ENCODE measurements at regions not wholly inside any gene's neighbourhood (a gene's known extent, or its start where the extent isn't known, plus 50 kb on each side); places are given as distances from the start of the nearest gene placed in this dataset.

- H3K4me2 ChIP-seq (ENCODE audit: unreplicated experiment), result no peak overlapping the region
- no peak for TF ChIP-seq EZH2phosphoT487 (IDR thresholded peaks at IDR 0.05; ENCODE audit: insufficient read depth, low read depth)
- no peak for TF ChIP-seq EZH2 (IDR thresholded peaks at IDR 0.05; ENCODE audit: insufficient read depth, poor library complexity, severe bottlenecking)
- H4K20me1 ChIP-seq (ENCODE audit: insufficient read depth), result no peaks in the 10 kb centered on the region; the same call in 1 of the 2 replicates
- H3K79me2 ChIP-seq (ENCODE audit: insufficient read depth), result no peaks in the 10 kb centered on the region
- 68% methylated on average over 3 of the region's 3 CpGs for WGBS, 2 experiments (ENCODE audit: low coverage in 1 of 2, low lambda C conversion rate in 2 of 2, missing lambda C conversion rate in 2 of 2)
- H3K36me3 ChIP-seq (ENCODE audit: low read depth), result no peaks in the 10 kb centered on the region
- in situ Hi-C loops (cut with MboI), result no loop called here
- H3K27ac ChIP-seq, result no peak overlapping the region
- H3K4me1 ChIP-seq (ENCODE audit: insufficient read depth), result no peaks in the 10 kb centered on the region
- H3K9me3 ChIP-seq (ENCODE audit: low read depth), result no peaks in the 10 kb centered on the region
- no peak overlapping the region for H3K9ac ChIP-seq
- no peak overlapping the region for H2AFZ ChIP-seq
- H3K4me3 ChIP-seq, result no peak overlapping the region
- peaks cover 10% of the 10 kb centered on the region; the same call in 1 of the 2 replicates for H3K27me3 ChIP-seq (replicated peaks; ENCODE audit: insufficient read depth)
- H3F3A ChIP-seq (ENCODE audit: insufficient read depth), result no peaks in the 10 kb centered on the region
- no peak for DNase-seq
- no peaks in the 10 kb centered on the region for H3K9me2 ChIP-seq (ENCODE audit: insufficient read depth)
These were observed 143.4 kb upstream of the MYLIP start for GRCh38 chr6:15985379-15985959.

DNA sequence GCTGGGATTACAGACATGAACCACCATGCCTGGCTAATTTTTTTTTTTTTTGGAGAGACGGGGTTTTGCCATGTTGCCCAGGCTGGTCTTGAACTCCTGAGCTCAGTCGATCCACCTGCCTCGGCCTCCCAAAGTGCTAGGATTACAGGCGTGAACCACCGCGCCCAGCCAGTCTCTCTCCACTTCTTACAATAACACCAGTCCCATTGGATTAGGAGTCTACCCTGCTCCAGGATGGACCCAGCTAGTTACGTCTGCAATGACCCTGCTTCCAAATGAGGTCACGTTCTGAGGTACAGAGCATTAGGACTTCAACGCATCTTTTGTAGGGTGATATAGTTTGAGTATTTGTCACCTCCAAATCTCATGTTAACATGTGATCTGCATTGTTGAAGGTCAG, 146.9 kb upstream of the MYLIP start:
- no peaks in the 10 kb centered on the region for H3F3A ChIP-seq (ENCODE audit: insufficient read depth)
- H4K20me1 ChIP-seq (ENCODE audit: insufficient read depth), result no peaks in the 10 kb centered on the region; the same call in 1 of the 2 replicates
- no peak overlapping the region for H3K9ac ChIP-seq
- no peak overlapping the region for H3K27ac ChIP-seq
- no peaks in the 10 kb centered on the region for H3K9me2 ChIP-seq (ENCODE audit: insufficient read depth)
- no peaks in the 10 kb centered on the region for H3K9me3 ChIP-seq (ENCODE audit: low read depth)
- DNase-seq, result no peak
- peaks cover 10% of the 10 kb centered on the region for H3K27me3 ChIP-seq (replicated peaks; ENCODE audit: insufficient read depth)
- H2AFZ ChIP-seq, result no peak overlapping the region
- in situ Hi-C loops (cut with MboI), result no loop called here
- no peaks in the 10 kb centered on the region for H3K36me3 ChIP-seq (ENCODE audit: low read depth)
- WGBS, 2 experiments (ENCODE audit: low coverage in 1 of 2, low lambda C conversion rate in 2 of 2, missing lambda C conversion rate in 2 of 2), result 76 to 77% methylated on average over 9 of the region's 9 CpGs
- no peak overlapping the region for H3K4me2 ChIP-seq (ENCODE audit: unreplicated experiment)
- H3K4me3 ChIP-seq, result no peak overlapping the region
- H3K79me2 ChIP-seq (ENCODE audit: insufficient read depth), result no peaks in the 10 kb centered on the region
- TF ChIP-seq EZH2phosphoT487 (IDR thresholded peaks at IDR 0.05; ENCODE audit: insufficient read depth, low read depth) (no peak), EZH2 (IDR thresholded peaks at IDR 0.05; ENCODE audit: insufficient read depth, poor library complexity, severe bottlenecking) (no peak)
- H3K4me1 ChIP-seq (ENCODE audit: insufficient read depth), result no peaks in the 10 kb centered on the region

GRCh38 chr6:15980801-15981200, 148.1 kb upstream of the MYLIP start:
- Histone ChIP-seq H3K27me3 (replicated peaks; ENCODE audit: insufficient read depth) (peaks cover 10% of the 10 kb centered on the region), H2AFZ (no peak overlapping the region), H3K36me3 (ENCODE audit: low read depth) (no peaks in the 10 kb centered on the region), H4K20me1 (ENCODE audit: insufficient read depth) (no peaks in the 10 kb centered on the region), H3K79me2 (ENCODE audit: insufficient read depth) (no peaks in the 10 kb centered on the region), H3K4me3 (no peak overlapping the region), H3K4me1 (ENCODE audit: insufficient read depth) (no peaks in the 10 kb centered on the region), H3K4me2 (ENCODE audit: unreplicated experiment) (no peak overlapping the region), H3K9me3 (ENCODE audit: low read depth) (no peaks in the 10 kb centered on the region), H3F3A (ENCODE audit: insufficient read depth) (no peaks in the 10 kb centered on the region), H3K9ac (no peak overlapping the region), H3K27ac (no peak overlapping the region), H3K9me2 (ENCODE audit: insufficient read depth) (no peaks in the 10 kb centered on the region)
- whole genome bisulfite sequencing, 2 experiments (ENCODE audit: low coverage in 1 of 2, low lambda C conversion rate in 2 of 2, missing lambda C conversion rate in 2 of 2), result 64 to 70% methylated on average over 4 of the region's 4 CpGs
- in situ Hi-C loops (cut with MboI), result no loop called here
- no peak for DNase-seq
- TF ChIP-seq EZH2 (IDR thresholded peaks at IDR 0.05; ENCODE audit: insufficient read depth, poor library complexity, severe bottlenecking), result no peak
- no peak for TF ChIP-seq EZH2phosphoT487 (IDR thresholded peaks at IDR 0.05; ENCODE audit: insufficient read depth, low read depth)

- Histone ChIP-seq H3K27ac (no peak overlapping the region), H3K4me2 (ENCODE audit: unreplicated experiment) (no peak overlapping the region), H3K9me3 (ENCODE audit: low read depth) (no peaks in the 10 kb centered on the region), H3K9me2 (ENCODE audit: insufficient read depth) (no peaks in the 10 kb centered on the region), H3K36me3 (ENCODE audit: low read depth) (no peaks in the 10 kb centered on the region), H3F3A (ENCODE audit: insufficient read depth) (no peaks in the 10 kb centered on the region), H3K4me1 (ENCODE audit: insufficient read depth) (no peaks in the 10 kb centered on the region), H3K27me3 (replicated peaks; ENCODE audit: insufficient read depth) (peaks cover 10% of the 10 kb centered on the region), H4K20me1 (ENCODE audit: insufficient read depth) (no peaks in the 10 kb centered on the region), H3K4me3 (no peak overlapping the region), H2AFZ (no peak overlapping the region), H3K9ac (no peak overlapping the region), H3K79me2 (ENCODE audit: insufficient read depth) (no peaks in the 10 kb centered on the region)
- TF ChIP-seq EZH2 (IDR thresholded peaks at IDR 0.05; ENCODE audit: insufficient read depth, poor library complexity, severe bottlenecking) (no peak), EZH2phosphoT487 (IDR thresholded peaks at IDR 0.05; ENCODE audit: insufficient read depth, low read depth) (no peak)
- no peak for DNase-seq
- in situ Hi-C loops (cut with MboI), result no loop called here
These were observed 150.5 kb upstream of the MYLIP start for GRCh38 chr6:15978426-15978825.

GRCh38 chr6:15977050-15977449, 151.8 kb upstream of the MYLIP start:
- Histone ChIP-seq H3K79me2 (ENCODE audit: insufficient read depth) (no peaks in the 10 kb centered on the region), H3K27ac (no peak overlapping the region), H3K4me3 (no peak overlapping the region), H3K9ac (no peak overlapping the region), H2AFZ (no peak overlapping the region), H3K9me2 (ENCODE audit: insufficient read depth) (no peaks in the 10 kb centered on the region), H3F3A (ENCODE audit: insufficient read depth) (no peaks in the 10 kb centered on the region), H3K4me1 (ENCODE audit: insufficient read depth) (no peaks in the 10 kb centered on the region), H3K4me2 (ENCODE audit: unreplicated experiment) (no peak overlapping the region), H3K36me3 (ENCODE audit: low read depth) (no peaks in the 10 kb centered on the region), H3K9me3 (ENCODE audit: low read depth) (no peaks in the 10 kb centered on the region), H3K27me3 (replicated peaks; ENCODE audit: insufficient read depth) (peaks cover 10% of the 10 kb centered on the region), H4K20me1 (ENCODE audit: insufficient read depth) (no peaks in the 10 kb centered on the region)
- DNase-seq, result no peak
- 69 to 72% methylated on average over 2 of the region's 2 CpGs for WGBS, 2 experiments (ENCODE audit: low coverage in 1 of 2, low lambda C conversion rate in 2 of 2, missing lambda C conversion rate in 2 of 2)
- TF ChIP-seq EZH2phosphoT487 (IDR thresholded peaks at IDR 0.05; ENCODE audit: insufficient read depth, low read depth) (no peak), EZH2 (IDR thresholded peaks at IDR 0.05; ENCODE audit: insufficient read depth, poor library complexity, severe bottlenecking) (no peak)
- in situ Hi-C loops (cut with MboI), result no loop called here

Measured in GM23248 (cell line).